Left ventricle myocardium inferior (tissue), 1 donor: ENCODE measurements at regions not wholly inside any gene's neighbourhood (a gene's known extent, or its start where the extent isn't known, plus 50 kb on each side); places are given as distances from the start of the nearest gene placed in this dataset.

Experiments used
- DNase-seq: peaks from one replicate; pipeline ENCODE4 v3.0.0-alpha.2; 2020
- H3K27ac ChIP-seq: fragments of 200-600 bp; replicated peaks from 2 replicates; pipeline ENCODE4 v1.8.0; 2021
- H3K27me3 ChIP-seq: fragments of 200-600 bp; 2 replicates; pipeline ENCODE4 v1.8.0; 2021; ENCODE audit warnings: low read depth
- H3K36me3 ChIP-seq: fragments of 200-600 bp; 2 replicates; pipeline ENCODE4 v1.8.0; 2021
- H3K4me1 ChIP-seq: fragments of 200-600 bp; 2 replicates; pipeline ENCODE4 v1.8.0; 2021
- H3K4me3 ChIP-seq: fragments of 200-600 bp; 2 replicates; pipeline ENCODE4 v1.8.0; 2021; ENCODE audit warnings: mild to moderate bottlenecking, moderate library complexity
- H3K9me3 ChIP-seq: fragments of 200-600 bp; replicated peaks from 2 replicates; pipeline ENCODE4 v1.8.0; 2021
- intact Hi-C: fragments of 100-400 bp; cut with micrococcal nuclease; formaldehyde crosslinking; loops from one replicate; pipeline ENCODE4 v1.11.0; 2022
- TF ChIP-seq, protein P1 (sequence below): fragments of 200-600 bp; IDR thresholded peaks from 2 replicates; pipeline ENCODE4 v1.8.0; 2021; ENCODE audit warnings: antibody characterized with exemption, mild to moderate bottlenecking, borderline replicate concordance
- donor health status: DM: no; HTN: yes; CAD: no; lungs with severe emphysema.

GRCh38 chr1:59107516-59107915 lies 189.4 kb upstream of the FGGY start:
- DNase-seq: peak; percentile 53
- Histone ChIP-seq H3K27ac (peak overlapping the region; percentile 77), H3K36me3 (no peaks in the 10 kb centered on the region), H3K4me1 (peaks cover 15% of the 10 kb centered on the region), H3K4me3 (no peak overlapping the region), H3K27me3 (no peaks in the 10 kb centered on the region), H3K9me3 (no peaks in the 10 kb centered on the region)
- TF ChIP-seq, protein P1, sequence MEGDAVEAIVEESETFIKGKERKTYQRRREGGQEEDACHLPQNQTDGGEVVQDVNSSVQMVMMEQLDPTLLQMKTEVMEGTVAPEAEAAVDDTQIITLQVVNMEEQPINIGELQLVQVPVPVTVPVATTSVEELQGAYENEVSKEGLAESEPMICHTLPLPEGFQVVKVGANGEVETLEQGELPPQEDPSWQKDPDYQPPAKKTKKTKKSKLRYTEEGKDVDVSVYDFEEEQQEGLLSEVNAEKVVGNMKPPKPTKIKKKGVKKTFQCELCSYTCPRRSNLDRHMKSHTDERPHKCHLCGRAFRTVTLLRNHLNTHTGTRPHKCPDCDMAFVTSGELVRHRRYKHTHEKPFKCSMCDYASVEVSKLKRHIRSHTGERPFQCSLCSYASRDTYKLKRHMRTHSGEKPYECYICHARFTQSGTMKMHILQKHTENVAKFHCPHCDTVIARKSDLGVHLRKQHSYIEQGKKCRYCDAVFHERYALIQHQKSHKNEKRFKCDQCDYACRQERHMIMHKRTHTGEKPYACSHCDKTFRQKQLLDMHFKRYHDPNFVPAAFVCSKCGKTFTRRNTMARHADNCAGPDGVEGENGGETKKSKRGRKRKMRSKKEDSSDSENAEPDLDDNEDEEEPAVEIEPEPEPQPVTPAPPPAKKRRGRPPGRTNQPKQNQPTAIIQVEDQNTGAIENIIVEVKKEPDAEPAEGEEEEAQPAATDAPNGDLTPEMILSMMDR: no peak
- intact Hi-C loops: no loop called here

GRCh38 chr1:59107916-59108315 lies 189.0 kb upstream of the FGGY start:
- Histone ChIP-seq H3K4me1 (peaks cover 15% of the 10 kb centered on the region), H3K4me3 (no peak overlapping the region), H3K27me3 (no peaks in the 10 kb centered on the region), H3K27ac (peak overlapping the region; percentile 77), H3K36me3 (no peaks in the 10 kb centered on the region), H3K9me3 (no peaks in the 10 kb centered on the region)
- TF ChIP-seq, protein P1: no peak
- intact Hi-C loops: no loop called here
- DNase-seq: no peak

GRCh38 chr1:59108481-59109317 lies 188.2 kb upstream of the FGGY start:
- peaks cover 15% of the 10 kb centered on the region for H3K4me1 ChIP-seq
- intact Hi-C loops: no loop called here

DNA sequence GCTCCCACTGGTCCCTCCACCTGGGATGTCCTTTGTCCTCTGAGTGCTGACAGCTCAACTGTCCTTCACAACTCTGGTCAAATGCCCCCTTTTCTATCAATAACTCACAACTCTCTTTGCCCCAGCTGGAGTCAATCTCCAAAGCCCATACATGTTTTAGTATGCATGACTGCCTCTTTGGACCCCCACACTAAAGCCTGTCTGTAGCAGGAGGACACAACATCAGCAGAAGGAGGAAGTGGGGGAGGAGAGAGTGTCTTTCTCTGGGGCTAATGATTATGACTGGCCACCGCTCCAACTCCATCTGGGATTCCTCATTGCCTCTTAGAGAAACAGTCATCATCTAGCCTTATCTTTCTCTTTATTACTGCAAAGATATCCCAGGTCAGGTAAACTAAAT lies 186.6 kb upstream of the FGGY start:
- intact Hi-C loops: no loop called here
- Histone ChIP-seq H3K4me3 (no peak overlapping the region), H3K27me3 (no peaks in the 10 kb centered on the region), H3K9me3 (no peaks in the 10 kb centered on the region), H3K27ac (no peak overlapping the region), H3K36me3 (no peaks in the 10 kb centered on the region), H3K4me1 (peaks cover 15% of the 10 kb centered on the region)
- TF ChIP-seq, protein P1: no peak
- no peak for DNase-seq

More at GRCh38 chr1:59108481-59109317, 188.2 kb upstream of the FGGY start:
- H3K27me3 ChIP-seq: no peaks in the 10 kb centered on the region
- H3K36me3 ChIP-seq: no peaks in the 10 kb centered on the region
- DNase-seq: no peak
- no peak overlapping the region for H3K27ac ChIP-seq
- TF ChIP-seq, protein P1: no peak
- H3K4me3 ChIP-seq: no peak overlapping the region
- H3K9me3 ChIP-seq: no peaks in the 10 kb centered on the region

GRCh38 chr1:59113876-59114457 lies 182.9 kb upstream of the FGGY start:
- no peaks in the 10 kb centered on the region for H3K4me1 ChIP-seq
- no peak overlapping the region for H3K4me3 ChIP-seq
- H3K27me3 ChIP-seq: no peaks in the 10 kb centered on the region
- H3K36me3 ChIP-seq: no peaks in the 10 kb centered on the region
- no peak for DNase-seq
- H3K9me3 ChIP-seq: no peaks in the 10 kb centered on the region
- H3K27ac ChIP-seq: no peak overlapping the region
- intact Hi-C loops: no loop called here
- TF ChIP-seq, protein P1: no peak
